OCI-LY1 (cell line): ENCODE measurements at regions not wholly inside any gene's neighbourhood (a gene's known extent, or its start where the extent isn't known, plus 50 kb on each side); places are given as distances from the start of the nearest gene placed in this dataset.
A peak's percentile ranks its signal among the peaks of the same experiment; 100 is the strongest.

ENCODE experiments used
- H2AFZ ChIP-seq: fragments of 200-600 bp; sonication (generic), shearing (Covaris generic); 2 replicates; pipeline ENCODE4 v1.6.0; 2014; ENCODE audit warnings: antibody characterized with exemption, mild to moderate bottlenecking, low read length
- H3F3A ChIP-seq: fragments of 200-600 bp; sonication (generic), shearing (Covaris generic); 2 replicates; pipeline ENCODE4 v1.6.0; 2014; ENCODE audit warnings: mild to moderate bottlenecking, antibody characterized with exemption, low read length, moderate library complexity; ENCODE audit not compliant: insufficient read depth
- H3K27ac ChIP-seq: fragments of 200-600 bp; sonication (generic); 2 replicates; pipeline ENCODE4 v1.5.1; 2014; ENCODE audit warnings: low read length, mixed run types, mild to moderate bottlenecking, low read depth; ENCODE audit not compliant: poor library complexity, severe bottlenecking
- H3K27me3 ChIP-seq: fragments of 200-600 bp; sonication (generic); 2 replicates; pipeline ENCODE4 v1.6.0; 2014; ENCODE audit warnings: antibody characterized with exemption, mild to moderate bottlenecking, low read length, moderate library complexity; ENCODE audit not compliant: insufficient read depth
- H3K36me3 ChIP-seq: fragments of 200-600 bp; sonication (generic); 2 replicates; pipeline ENCODE4 v1.6.1; 2014; ENCODE audit warnings: mild to moderate bottlenecking, antibody characterized with exemption, low read length, moderate library complexity, mixed read lengths; ENCODE audit not compliant: insufficient read depth
- H3K4me1 ChIP-seq: fragments of 200-600 bp; sonication (generic); 2 replicates; pipeline ENCODE4 v1.5.1; 2014; ENCODE audit warnings: mild to moderate bottlenecking, low read length, moderate library complexity; ENCODE audit not compliant: insufficient read depth, severe bottlenecking
- H3K4me2 ChIP-seq: fragments of 200-600 bp; sonication (generic), shearing (Covaris generic); 2 replicates; pipeline ENCODE4 v1.6.1; 2014; ENCODE audit warnings: low read length
- H3K4me3 ChIP-seq: fragments of 200-600 bp; sonication (generic); 2 replicates; pipeline ENCODE4 v1.5.1; 2014; ENCODE audit warnings: low read length, low read depth, mild to moderate bottlenecking, mixed read lengths; ENCODE audit not compliant: poor library complexity, severe bottlenecking
- H3K79me2 ChIP-seq: fragments of 200-600 bp; shearing (Covaris generic); 2 replicates; pipeline ENCODE4 v1.6.1; 2016; ENCODE audit warnings: mixed run types, low read length, mixed read lengths; ENCODE audit not compliant: insufficient read depth
- H3K9ac ChIP-seq: fragments of 200-600 bp; sonication (generic), shearing (Covaris generic); 2 replicates; pipeline ENCODE4 v1.6.1; 2014; ENCODE audit warnings: mild to moderate bottlenecking, low read length, mixed read lengths
- H3K9me2 ChIP-seq: fragments of 200-600 bp; sonication (generic), shearing (Covaris generic); 2 replicates; pipeline ENCODE4 v1.6.1; 2014; ENCODE audit warnings: low read depth, mild to moderate bottlenecking, low read length, mixed read lengths
- H3K9me3 ChIP-seq: fragments of 200-600 bp; shearing (Covaris generic); 2 replicates; pipeline ENCODE4 v1.6.1; 2014; ENCODE audit warnings: low read length, mixed read lengths
- H4K20me1 ChIP-seq: fragments of 200-600 bp; sonication (generic), shearing (Covaris generic); 2 replicates; pipeline ENCODE4 v1.6.0; 2016; ENCODE audit warnings: mild to moderate bottlenecking, low read length; ENCODE audit not compliant: insufficient read depth
- CTCF ChIP-seq: fragments of 200-600 bp; sonication (generic), shearing (Covaris generic); IDR thresholded peaks from 2 replicates; pipeline ENCODE4 v1.5.1; 2017; ENCODE audit warnings: mild to moderate bottlenecking, antibody characterized with exemption, low read length, moderate library complexity, mixed read lengths
- EZH2 ChIP-seq: fragments of 200-600 bp; sonication (generic), shearing (Covaris generic); IDR thresholded peaks from 2 replicates; pipeline ENCODE4 v1.8.0; 2017; ENCODE audit warnings: borderline replicate concordance, mixed run types, mild to moderate bottlenecking, antibody characterized with exemption, low read length, moderate library complexity, mixed read lengths

- Histone ChIP-seq H3K4me3 (no peak overlapping the region), H3F3A (no peaks in the 10 kb centered on the region), H3K9me2 (no peaks in the 10 kb centered on the region), H3K27ac (no peak overlapping the region), H3K4me2 (no peak overlapping the region), H2AFZ (no peak overlapping the region), H3K36me3 (no peaks in the 10 kb centered on the region), H3K27me3 (no peaks in the 10 kb centered on the region), H3K9ac (no peak overlapping the region), H3K9me3 (no peaks in the 10 kb centered on the region), H4K20me1 (no peaks in the 10 kb centered on the region), H3K4me1 (no peaks in the 10 kb centered on the region), H3K79me2 (no peaks in the 10 kb centered on the region)
- TF ChIP-seq CTCF (no peak), EZH2 (no peak)
Measured at GRCh38 chr10:111758593-111758992, 425.0 kb downstream of the GPAM start.

- no peaks in the 10 kb centered on the region for H3K4me1 ChIP-seq
- no peak overlapping the region for H3K4me3 ChIP-seq
- H3K9ac ChIP-seq: no peak overlapping the region
- no peak overlapping the region for H2AFZ ChIP-seq
- H3K4me2 ChIP-seq: no peak overlapping the region
- TF ChIP-seq CTCF: peak; percentile 12; the same call in 1 of the 2 replicates
- TF ChIP-seq EZH2: no peak
- no peaks in the 10 kb centered on the region for H3K9me2 ChIP-seq
- H3K9me3 ChIP-seq: no peaks in the 10 kb centered on the region
- no peaks in the 10 kb centered on the region for H3K36me3 ChIP-seq
- H3F3A ChIP-seq: no peaks in the 10 kb centered on the region
- no peak overlapping the region for H3K27ac ChIP-seq
- no peaks in the 10 kb centered on the region for H3K79me2 ChIP-seq
- no peaks in the 10 kb centered on the region for H4K20me1 ChIP-seq
- H3K27me3 ChIP-seq: no peaks in the 10 kb centered on the region
Measured at GRCh38 chr10:111762114-111762513, 421.5 kb downstream of the GPAM start.

GRCh38 chr10:111765216-111765615, 418.3 kb downstream of the GPAM start:
- no peak overlapping the region for H3K4me2 ChIP-seq
- H3K9me3 ChIP-seq: no peaks in the 10 kb centered on the region
- H3K4me3 ChIP-seq: no peak overlapping the region
- H3K9me2 ChIP-seq: no peaks in the 10 kb centered on the region
- H3F3A ChIP-seq: no peaks in the 10 kb centered on the region
- no peak overlapping the region for H2AFZ ChIP-seq
- H3K79me2 ChIP-seq: no peaks in the 10 kb centered on the region
- TF ChIP-seq EZH2: no peak
- TF ChIP-seq CTCF: no peak
- no peaks in the 10 kb centered on the region for H3K36me3 ChIP-seq
- H3K27me3 ChIP-seq: no peaks in the 10 kb centered on the region
- H3K27ac ChIP-seq: no peak overlapping the region
- H4K20me1 ChIP-seq: no peaks in the 10 kb centered on the region
- H3K4me1 ChIP-seq: no peaks in the 10 kb centered on the region
- H3K9ac ChIP-seq: no peak overlapping the region
